ENCODE measurements at regions not wholly inside any gene's neighbourhood (a gene's known extent, or its start where the extent isn't known, plus 50 kb on each side); places are given as distances from the start of the nearest gene placed in this dataset.

DNA sequence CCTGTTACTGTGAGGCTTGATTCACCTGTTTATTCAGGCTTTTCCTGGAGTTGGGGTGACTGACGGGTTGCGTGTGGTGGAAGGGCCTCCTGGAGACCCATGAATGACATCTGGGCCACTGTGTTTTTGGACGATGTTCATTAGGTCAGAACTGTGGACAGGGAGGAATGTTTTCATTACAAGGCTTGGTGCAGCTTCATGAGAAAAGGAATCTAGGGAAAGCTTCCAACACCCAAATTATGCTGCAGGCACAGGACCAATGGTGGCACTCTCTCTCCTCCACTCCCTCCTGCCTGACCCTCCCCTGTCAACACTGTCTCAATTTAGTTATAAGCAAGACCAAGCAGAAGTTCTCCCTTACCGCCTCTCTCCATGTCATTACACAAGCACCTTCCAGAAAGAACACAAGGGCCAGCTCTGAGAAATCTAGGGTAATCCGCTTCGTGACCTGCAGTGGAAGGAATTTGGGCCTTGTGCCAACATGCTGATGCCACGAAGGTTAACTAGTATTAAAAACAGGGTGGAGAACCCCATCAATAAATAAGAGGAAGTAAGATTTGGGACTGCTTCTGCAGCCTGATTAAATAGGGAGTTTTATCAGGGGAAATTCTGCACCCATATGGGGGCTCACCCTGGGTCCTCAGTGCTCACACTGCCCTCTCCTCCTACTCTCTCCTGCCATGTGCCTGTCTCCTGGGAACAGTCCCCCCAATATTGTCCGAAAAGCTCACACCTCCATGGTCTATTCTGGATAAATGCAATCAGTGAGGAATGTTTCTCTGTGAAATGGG lies 200.3 kb downstream of the KTN1 start:
- TF ChIP-seq TCF4 (CRISPR knock-in tag; IDR thresholded peaks at IDR 0.05; ENCODE audit: borderline replicate concordance): no peak
- TF ChIP-seq, protein P1, sequence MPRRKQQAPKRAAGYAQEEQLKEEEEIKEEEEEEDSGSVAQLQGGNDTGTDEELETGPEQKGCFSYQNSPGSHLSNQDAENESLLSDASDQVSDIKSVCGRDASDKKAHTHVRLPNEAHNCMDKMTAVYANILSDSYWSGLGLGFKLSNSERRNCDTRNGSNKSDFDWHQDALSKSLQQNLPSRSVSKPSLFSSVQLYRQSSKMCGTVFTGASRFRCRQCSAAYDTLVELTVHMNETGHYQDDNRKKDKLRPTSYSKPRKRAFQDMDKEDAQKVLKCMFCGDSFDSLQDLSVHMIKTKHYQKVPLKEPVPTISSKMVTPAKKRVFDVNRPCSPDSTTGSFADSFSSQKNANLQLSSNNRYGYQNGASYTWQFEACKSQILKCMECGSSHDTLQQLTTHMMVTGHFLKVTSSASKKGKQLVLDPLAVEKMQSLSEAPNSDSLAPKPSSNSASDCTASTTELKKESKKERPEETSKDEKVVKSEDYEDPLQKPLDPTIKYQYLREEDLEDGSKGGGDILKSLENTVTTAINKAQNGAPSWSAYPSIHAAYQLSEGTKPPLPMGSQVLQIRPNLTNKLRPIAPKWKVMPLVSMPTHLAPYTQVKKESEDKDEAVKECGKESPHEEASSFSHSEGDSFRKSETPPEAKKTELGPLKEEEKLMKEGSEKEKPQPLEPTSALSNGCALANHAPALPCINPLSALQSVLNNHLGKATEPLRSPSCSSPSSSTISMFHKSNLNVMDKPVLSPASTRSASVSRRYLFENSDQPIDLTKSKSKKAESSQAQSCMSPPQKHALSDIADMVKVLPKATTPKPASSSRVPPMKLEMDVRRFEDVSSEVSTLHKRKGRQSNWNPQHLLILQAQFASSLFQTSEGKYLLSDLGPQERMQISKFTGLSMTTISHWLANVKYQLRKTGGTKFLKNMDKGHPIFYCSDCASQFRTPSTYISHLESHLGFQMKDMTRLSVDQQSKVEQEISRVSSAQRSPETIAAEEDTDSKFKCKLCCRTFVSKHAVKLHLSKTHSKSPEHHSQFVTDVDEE (CRISPR knock-in tag; IDR thresholded peaks at IDR 0.05): no peak
- no peak for TF ChIP-seq ARNTL (CRISPR knock-in tag; IDR thresholded peaks at IDR 0.05; ENCODE audit: borderline replicate concordance, low read depth)
- TF ChIP-seq OSR1 (CRISPR knock-in tag; IDR thresholded peaks at IDR 0.05): no peak
- no peak for TF ChIP-seq SNAI2 (CRISPR knock-in tag; IDR thresholded peaks at IDR 0.05)
- no peak for TF ChIP-seq ZNF565 (CRISPR knock-in tag; conservative IDR thresholded peaks at IDR 0.05; ENCODE audit: low read depth)

All from SK-N-SH treated with all-trans-retinoic acid at 6 μM for 48 hours (cell line).